Activated CD4-positive, CD25-positive, alpha-beta regulatory T cell treated with anti-CD3 and anti-CD28 coated beads, Interleukin-2, amount 50 U/mL, for 24 hours (primary cell): ENCODE measurements at regions not wholly inside any gene's neighbourhood (a gene's known extent, or its start where the extent isn't known, plus 50 kb on each side); places are given as distances from the start of the nearest gene placed in this dataset.

ENCODE experiments used
- ATAC-seq, 2 donors: fragments of 150-1000 bp; cut with Tn5 transposase; one replicate each; pipeline ENCODE4 v1.10.0; 2021; ENCODE audit warnings: mild to moderate bottlenecking in 1 of 2, moderate library complexity in 1 of 2

GRCh38 chr12:86911973-86912372, 655.8 kb upstream of the MGAT4C start:
- ATAC-seq: no peak

DNA sequence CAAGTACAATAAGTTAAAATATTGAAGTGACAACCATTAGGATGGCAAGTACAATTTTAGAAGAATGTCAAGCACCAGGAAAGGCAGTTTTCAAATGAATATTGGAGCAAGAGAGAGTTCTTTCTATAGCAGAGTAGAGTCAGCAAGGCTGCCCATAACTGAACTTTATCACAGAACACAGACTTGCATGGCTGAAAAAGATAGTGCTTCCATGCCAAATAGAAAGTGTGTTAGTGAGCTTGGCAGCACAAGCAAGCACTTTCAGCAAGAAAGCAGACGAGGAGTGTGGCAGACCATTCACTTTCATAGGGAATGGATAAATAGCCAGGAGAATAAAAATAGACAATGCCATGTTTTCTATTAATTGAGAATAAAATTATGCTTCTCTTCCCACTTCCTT, 647.0 kb upstream of the MGAT4C start:
- no peak for ATAC-seq

GRCh38 chr12:86860776-86861175, 604.6 kb upstream of the MGAT4C start:
- ATAC-seq: no peak

DNA sequence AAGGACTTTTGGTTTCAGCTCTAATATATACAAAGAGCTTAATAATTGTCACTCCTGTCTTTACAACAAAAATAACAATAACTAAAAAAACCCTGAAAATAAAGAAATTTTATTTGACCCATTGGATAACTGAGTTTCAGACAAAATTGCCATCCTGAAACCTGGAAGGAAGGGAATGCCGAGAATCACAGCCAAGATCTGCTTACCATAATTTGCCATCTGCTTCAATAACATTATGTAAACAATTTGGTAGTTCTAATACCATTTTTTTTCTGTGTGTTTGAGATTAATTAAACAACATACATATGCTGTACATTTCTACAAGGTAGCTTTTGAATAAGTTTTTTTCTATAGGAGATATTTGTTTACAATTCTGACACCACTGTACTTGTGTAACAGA, 596.3 kb upstream of the MGAT4C start:
- no peak for ATAC-seq

DNA sequence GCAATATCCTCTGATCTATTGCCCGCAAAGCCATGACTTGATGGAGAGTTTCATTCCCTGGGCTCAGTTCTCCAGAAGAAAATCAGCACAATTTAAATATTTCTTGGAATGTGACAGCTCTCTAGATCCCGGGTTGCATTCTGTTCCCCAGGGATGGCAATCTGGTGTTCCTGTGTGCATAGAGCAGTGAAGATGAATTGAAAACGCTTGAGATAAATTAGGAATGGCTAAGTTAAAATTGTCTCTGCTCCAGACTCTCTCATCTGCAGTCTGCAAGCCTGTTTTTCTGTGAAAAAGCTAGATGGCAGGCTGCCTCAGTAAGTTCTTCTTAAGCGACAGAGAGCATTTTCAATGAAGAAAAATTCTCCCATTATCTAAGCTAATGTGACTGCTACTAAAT, 582.5 kb upstream of the MGAT4C start:
- ATAC-seq: no peak

DNA sequence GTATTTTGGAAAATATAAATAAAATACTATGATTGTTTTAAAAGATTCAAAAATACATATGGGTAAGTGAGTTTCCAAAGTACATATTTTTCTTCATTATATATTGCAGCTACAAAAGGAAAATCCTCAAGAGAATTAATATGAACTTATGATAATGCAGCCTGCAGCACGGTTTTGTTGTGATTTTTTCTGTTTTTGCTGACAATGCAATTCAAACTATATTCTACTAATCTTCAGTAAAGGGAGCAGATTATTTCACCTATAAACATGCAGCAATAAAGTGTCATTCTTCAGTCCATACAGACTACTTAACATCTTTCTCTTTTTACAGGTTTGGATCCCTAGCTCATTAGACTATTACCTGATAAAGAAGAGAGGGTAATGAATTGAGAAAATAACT, 582.1 kb upstream of the MGAT4C start:
- ATAC-seq: no peak

GRCh38 chr12:86837246-86837645, 581.1 kb upstream of the MGAT4C start:
- no peak for ATAC-seq

DNA sequence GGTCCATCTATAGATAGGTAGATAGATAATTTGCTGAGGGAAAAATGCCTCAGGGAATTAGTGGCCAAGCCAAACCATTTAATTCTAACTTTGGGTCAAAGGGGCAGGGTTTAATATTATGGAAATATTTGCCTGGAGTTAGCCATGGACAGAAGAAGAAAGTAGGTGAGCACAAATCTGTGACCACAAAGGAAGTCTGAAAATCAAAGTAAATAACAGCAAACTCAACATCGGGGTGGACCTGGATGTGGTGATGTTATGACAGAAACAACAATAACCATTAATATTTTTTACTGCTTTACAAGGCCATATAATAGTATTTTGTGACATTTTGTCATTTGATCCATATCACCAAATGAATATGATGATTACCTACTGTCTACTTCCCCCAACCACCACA, 578.0 kb upstream of the MGAT4C start:
- no peak for ATAC-seq

- ATAC-seq: no peak
Measured at GRCh38 chr12:86827409-86827808, 571.2 kb upstream of the MGAT4C start.

- ATAC-seq: no peak
Measured at GRCh38 chr12:86826051-86826450, 569.9 kb upstream of the MGAT4C start.

DNA sequence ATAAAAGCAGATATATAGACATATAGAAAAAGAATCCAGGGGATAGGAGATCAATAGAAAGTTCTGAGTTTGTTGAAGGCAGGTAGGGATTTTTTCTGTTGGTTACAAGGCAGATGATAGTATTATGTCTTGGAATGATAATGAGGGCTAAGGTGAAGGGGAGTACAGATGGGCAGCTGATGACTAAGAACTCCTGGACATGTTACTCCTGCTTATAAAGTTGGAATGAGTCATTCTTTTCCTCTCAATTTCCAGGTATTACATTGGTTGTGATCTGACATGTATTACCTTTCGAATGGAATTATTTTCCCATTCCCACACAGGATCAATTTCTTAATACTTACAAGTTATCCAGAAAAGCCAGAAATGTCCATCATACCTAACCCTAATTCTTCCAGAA, 545.2 kb upstream of the MGAT4C start:
- no peak for ATAC-seq

- ATAC-seq: no peak
Measured at GRCh38 chr12:86799616-86800015, 543.4 kb upstream of the MGAT4C start.

DNA sequence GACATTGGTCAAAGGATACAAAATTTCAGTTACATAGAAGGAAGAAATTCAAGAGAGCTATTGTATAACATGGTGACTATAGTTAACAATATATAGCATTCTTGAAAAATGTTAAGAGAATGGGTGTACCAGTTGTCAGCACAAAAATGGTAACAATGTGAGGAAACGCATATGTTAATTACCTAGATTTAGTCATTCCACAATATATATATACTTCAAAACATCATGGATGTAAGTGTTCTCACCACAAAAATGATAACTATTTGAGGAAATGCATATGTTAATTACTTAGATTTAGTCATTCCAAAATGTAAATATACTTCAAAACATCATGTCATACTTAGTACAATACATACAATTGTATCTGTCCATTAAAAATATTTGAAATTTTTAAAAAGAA, 540.4 kb upstream of the MGAT4C start:
- no peak for ATAC-seq

DNA sequence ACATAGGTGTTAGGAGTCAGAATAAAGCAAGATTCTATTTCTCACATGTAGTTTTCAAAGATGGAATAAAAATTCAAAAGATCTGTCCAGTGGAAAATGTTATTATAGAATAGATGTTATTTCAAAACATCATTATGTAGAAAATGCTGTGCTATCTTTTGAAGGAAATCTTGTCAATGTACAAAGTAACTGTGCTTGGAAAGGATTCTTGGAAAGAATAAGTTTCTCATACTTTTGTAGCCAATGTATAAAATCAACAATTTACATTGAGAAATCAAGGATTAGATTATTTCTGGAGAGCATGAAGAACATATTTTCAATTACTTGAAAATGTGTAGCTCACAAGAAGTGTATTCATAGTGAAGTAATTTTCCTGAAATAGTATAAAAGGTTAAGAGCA, 532.5 kb upstream of the MGAT4C start:
- no peak for ATAC-seq

- ATAC-seq: no peak
Measured at GRCh38 chr12:86787419-86787818, 531.2 kb upstream of the MGAT4C start.

- no peak for ATAC-seq
Measured at GRCh38 chr12:86777325-86777724, 521.1 kb upstream of the MGAT4C start.

DNA sequence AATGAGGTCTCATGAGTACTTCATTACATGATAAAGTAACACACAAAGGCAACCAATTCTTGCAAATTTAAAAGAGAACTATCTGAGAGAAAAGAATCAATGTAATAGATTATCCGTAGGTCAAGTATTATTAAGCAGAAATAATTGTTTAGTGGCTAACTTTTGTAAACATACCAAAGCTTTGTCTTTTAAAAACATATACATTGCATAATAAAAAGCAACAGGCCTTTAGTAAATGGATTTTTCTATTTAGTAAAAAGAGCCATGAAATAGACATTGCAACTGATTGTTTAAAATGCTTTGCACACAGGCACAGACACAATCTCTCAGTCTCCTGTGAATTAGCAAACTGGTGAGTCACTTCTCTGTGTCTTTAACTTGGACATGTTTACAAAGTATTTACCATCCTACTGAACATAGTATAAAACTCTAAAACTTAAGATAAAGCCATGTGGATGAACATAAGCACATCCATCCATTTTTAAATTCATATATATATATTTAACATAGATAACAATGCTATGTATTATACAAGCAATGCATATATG, 518.7 kb upstream of the MGAT4C start:
- ATAC-seq: no peak

DNA sequence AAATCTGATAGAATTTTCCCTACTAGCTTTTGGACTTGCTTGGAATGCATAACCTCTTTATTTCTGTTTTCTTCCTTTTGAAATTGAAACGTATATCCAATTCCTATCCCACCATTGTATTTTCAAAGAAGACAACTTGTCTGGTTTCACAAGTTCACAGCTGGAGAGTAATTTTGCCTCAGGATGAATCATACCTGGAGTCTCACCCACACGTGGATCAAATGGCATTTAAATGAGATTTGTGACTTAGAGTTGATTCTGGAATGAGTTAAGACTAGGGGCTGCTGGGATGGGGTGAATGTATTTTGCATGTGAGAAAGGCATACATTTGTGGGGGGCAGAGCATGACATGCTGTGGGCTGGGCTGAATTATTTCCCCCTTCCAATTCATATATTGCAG, 516.5 kb upstream of the MGAT4C start:
- ATAC-seq: no peak

- no peak for ATAC-seq
Measured at GRCh38 chr12:86770871-86771270, 514.7 kb upstream of the MGAT4C start.

GRCh38 chr12:86748894-86749293, 492.7 kb upstream of the MGAT4C start:
- no peak for ATAC-seq

GRCh38 chr12:86744547-86745212, 488.5 kb upstream of the MGAT4C start:
- no peak for ATAC-seq

DNA sequence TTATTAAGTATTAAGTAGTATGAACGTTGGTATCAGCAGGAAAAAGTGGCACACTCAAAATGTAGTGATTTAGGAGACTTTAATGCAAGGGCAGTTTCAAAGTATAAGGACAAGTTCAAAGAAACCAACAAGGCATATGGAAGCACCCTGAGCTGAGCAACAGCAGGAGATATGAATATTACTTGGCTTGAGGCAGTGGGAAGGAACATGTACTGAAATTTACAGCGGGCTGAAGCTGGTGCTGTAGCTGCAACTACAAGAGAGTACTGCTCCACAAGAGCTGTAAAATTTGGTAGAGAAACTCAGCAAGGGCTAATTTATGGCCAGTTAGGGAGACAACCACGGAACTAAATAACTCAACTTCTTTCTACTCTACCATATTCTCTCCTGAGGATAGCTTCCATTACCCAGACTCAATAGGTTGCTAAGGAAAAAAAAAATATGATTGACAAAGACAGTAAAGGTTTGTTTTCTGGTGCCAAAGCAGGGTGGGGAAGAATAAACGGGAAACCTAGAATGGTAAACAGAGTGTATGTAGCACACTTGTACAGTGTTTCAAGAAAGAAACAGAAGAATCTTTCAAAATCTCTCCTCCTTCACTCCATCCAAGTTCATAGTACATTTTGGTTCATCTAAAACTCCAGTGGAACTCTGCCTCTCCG, 487.8 kb upstream of the MGAT4C start:
- ATAC-seq: no peak

DNA sequence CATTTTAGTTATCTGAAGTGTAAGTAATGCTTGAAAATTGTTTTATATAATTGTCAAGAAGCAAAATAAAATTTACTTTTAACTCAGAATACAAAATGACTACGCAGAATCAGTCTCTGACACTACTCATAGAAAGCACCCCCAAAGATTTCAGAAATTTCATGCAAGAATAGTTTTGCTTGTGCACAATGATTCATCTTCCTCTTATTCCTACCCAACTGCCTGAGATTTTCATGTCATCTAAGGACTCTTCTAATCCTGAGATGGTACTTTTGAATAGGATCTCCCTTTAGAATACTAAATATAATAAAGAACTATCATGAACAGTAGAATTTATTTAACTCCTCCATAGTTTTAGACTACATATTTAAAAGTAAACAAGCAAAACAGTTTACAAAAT, 485.3 kb upstream of the MGAT4C start:
- ATAC-seq: no peak

GRCh38 chr12:86735851-86736250, 479.7 kb upstream of the MGAT4C start:
- ATAC-seq: no peak

DNA sequence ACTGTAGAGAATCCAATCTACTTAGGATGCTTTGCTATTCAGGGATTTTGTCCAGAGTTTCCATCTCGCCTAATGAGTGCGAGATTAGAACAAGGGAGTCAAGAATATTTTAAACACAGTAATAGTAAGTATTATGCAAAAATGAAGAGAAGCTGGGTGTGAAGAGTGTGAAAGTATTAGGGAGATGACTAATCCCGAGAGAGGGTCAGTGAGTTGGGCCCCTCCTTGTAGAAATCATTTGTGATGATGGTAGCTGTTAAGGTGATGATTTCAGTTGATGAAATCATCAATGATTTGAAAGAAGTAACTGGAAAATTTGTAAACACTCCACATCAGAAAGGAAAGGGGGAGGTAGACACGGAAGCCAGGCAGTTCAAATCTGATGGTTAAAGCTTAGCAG, 478.9 kb upstream of the MGAT4C start:
- no peak for ATAC-seq
